ENCODE measurements at regions not wholly inside any gene's neighbourhood (a gene's known extent, or its start where the extent isn't known, plus 50 kb on each side); places are given as distances from the start of the nearest gene placed in this dataset.

- TF ChIP-seq EZH2phosphoT487 (IDR thresholded peaks at IDR 0.05; ENCODE audit: borderline replicate concordance, low read depth, low read length) (no peak), CTCF (conservative IDR thresholded peaks at IDR 0.05; ENCODE audit: low read length) (no peak)
- Histone ChIP-seq H3K4me2 (ENCODE audit: low read length) (no peak overlapping the region), H3K4me3 (ENCODE audit: low read depth, low read length, poor library complexity, severe bottlenecking) (no peak overlapping the region), H2AFZ (ENCODE audit: low read length) (no peak overlapping the region), H3K9me3 (ENCODE audit: low read length) (no peaks in the 10 kb centered on the region), H3K4me1 (ENCODE audit: insufficient read depth, low read length, poor library complexity, severe bottlenecking) (no peaks in the 10 kb centered on the region), H4K20me1 (ENCODE audit: insufficient read depth, low read length) (no peaks in the 10 kb centered on the region), H3K79me2 (ENCODE audit: insufficient read depth, low read depth, low read length) (no peaks in the 10 kb centered on the region), H3K36me3 (ENCODE audit: insufficient read depth, low read length) (no peaks in the 10 kb centered on the region), H3K9me2 (ENCODE audit: insufficient read depth, low read length) (no peaks in the 10 kb centered on the region), H3K27ac (ENCODE audit: low read depth, low read length, poor library complexity, severe bottlenecking) (no peak overlapping the region)
- BruUV-seq (replicated peaks): no TSS peak
- POLR2A ChIA-PET: interaction anchor here (0.6 kb wide), 2 partner anchors 214 to 1832 kb away, joined by 3 read pairs; no protein-coding TSS in a partner anchor
- DNase-seq (ENCODE audit: low spot score): no peak
- intact Hi-C loops (cut with micrococcal nuclease; ENCODE audit: unreplicated experiment): no loop called here
- CTCF ChIA-PET (ENCODE audit: unreplicated experiment): no interaction called here
Measured at GRCh38 chr3:146903927-146904326, 298.8 kb upstream of the PLSCR5 start.

GRCh38 chr3:146899171-146899570 lies 294.0 kb upstream of the PLSCR5 start:
- CTCF ChIA-PET (ENCODE audit: unreplicated experiment): no interaction called here
- Histone ChIP-seq H4K20me1 (ENCODE audit: insufficient read depth, low read length) (no peaks in the 10 kb centered on the region), H3K9me2 (ENCODE audit: insufficient read depth, low read length) (no peaks in the 10 kb centered on the region), H3K27ac (ENCODE audit: low read depth, low read length, poor library complexity, severe bottlenecking) (no peak overlapping the region), H3K9me3 (ENCODE audit: low read length) (no peaks in the 10 kb centered on the region), H3K4me1 (ENCODE audit: insufficient read depth, low read length, poor library complexity, severe bottlenecking) (no peaks in the 10 kb centered on the region), H3K4me3 (ENCODE audit: low read depth, low read length, poor library complexity, severe bottlenecking) (no peak overlapping the region), H2AFZ (ENCODE audit: low read length) (no peak overlapping the region), H3K36me3 (ENCODE audit: insufficient read depth, low read length) (no peaks in the 10 kb centered on the region), H3K4me2 (ENCODE audit: low read length) (no peak overlapping the region), H3K79me2 (ENCODE audit: insufficient read depth, low read depth, low read length) (no peaks in the 10 kb centered on the region)
- no peak for DNase-seq (ENCODE audit: low spot score)
- POLR2A ChIA-PET: no interaction called here
- intact Hi-C loops (cut with micrococcal nuclease; ENCODE audit: unreplicated experiment): no loop called here
- BruUV-seq (replicated peaks): no TSS peak
- TF ChIP-seq EZH2phosphoT487 (IDR thresholded peaks at IDR 0.05; ENCODE audit: borderline replicate concordance, low read depth, low read length) (no peak), CTCF (conservative IDR thresholded peaks at IDR 0.05; ENCODE audit: low read length) (no peak)

GRCh38 chr3:146896711-146897110 lies 291.6 kb upstream of the PLSCR5 start:
- no peaks in the 10 kb centered on the region for H3K79me2 ChIP-seq (ENCODE audit: insufficient read depth, low read depth, low read length)
- intact Hi-C loops (cut with micrococcal nuclease; ENCODE audit: unreplicated experiment): no loop called here
- H3K4me2 ChIP-seq (ENCODE audit: low read length): no peak overlapping the region
- H3K4me3 ChIP-seq (ENCODE audit: low read depth, low read length, poor library complexity, severe bottlenecking): no peak overlapping the region
- H3K36me3 ChIP-seq (ENCODE audit: insufficient read depth, low read length): no peaks in the 10 kb centered on the region
- H3K4me1 ChIP-seq (ENCODE audit: insufficient read depth, low read length, poor library complexity, severe bottlenecking): no peaks in the 10 kb centered on the region
- no peak for TF ChIP-seq EZH2phosphoT487 (IDR thresholded peaks at IDR 0.05; ENCODE audit: borderline replicate concordance, low read depth, low read length)
- TF ChIP-seq CTCF (conservative IDR thresholded peaks at IDR 0.05; ENCODE audit: low read length): no peak
- no peaks in the 10 kb centered on the region for H3K9me3 ChIP-seq (ENCODE audit: low read length)
- no peak for DNase-seq (ENCODE audit: low spot score)
- H3K27ac ChIP-seq (ENCODE audit: low read depth, low read length, poor library complexity, severe bottlenecking): no peak overlapping the region
- H4K20me1 ChIP-seq (ENCODE audit: insufficient read depth, low read length): no peaks in the 10 kb centered on the region
- H2AFZ ChIP-seq (ENCODE audit: low read length): no peak overlapping the region
- BruUV-seq (replicated peaks): no TSS peak
- ChIA-PET POLR2A (no interaction called here), CTCF (ENCODE audit: unreplicated experiment) (no interaction called here)
- H3K9me2 ChIP-seq (ENCODE audit: insufficient read depth, low read length): no peaks in the 10 kb centered on the region

Data from OCI-LY7 (cell line).